NCI-H1930 (cell line): ENCODE measurements at regions not wholly inside any gene's neighbourhood (a gene's known extent, or its start where the extent isn't known, plus 50 kb on each side); places are given as distances from the start of the nearest gene placed in this dataset.

Experiments used
- DNase-seq, 2 experiments: peaks; one replicate each; lab custom pipeline; 2025; lab: John Stamatoyannopoulos, UW

DNA sequence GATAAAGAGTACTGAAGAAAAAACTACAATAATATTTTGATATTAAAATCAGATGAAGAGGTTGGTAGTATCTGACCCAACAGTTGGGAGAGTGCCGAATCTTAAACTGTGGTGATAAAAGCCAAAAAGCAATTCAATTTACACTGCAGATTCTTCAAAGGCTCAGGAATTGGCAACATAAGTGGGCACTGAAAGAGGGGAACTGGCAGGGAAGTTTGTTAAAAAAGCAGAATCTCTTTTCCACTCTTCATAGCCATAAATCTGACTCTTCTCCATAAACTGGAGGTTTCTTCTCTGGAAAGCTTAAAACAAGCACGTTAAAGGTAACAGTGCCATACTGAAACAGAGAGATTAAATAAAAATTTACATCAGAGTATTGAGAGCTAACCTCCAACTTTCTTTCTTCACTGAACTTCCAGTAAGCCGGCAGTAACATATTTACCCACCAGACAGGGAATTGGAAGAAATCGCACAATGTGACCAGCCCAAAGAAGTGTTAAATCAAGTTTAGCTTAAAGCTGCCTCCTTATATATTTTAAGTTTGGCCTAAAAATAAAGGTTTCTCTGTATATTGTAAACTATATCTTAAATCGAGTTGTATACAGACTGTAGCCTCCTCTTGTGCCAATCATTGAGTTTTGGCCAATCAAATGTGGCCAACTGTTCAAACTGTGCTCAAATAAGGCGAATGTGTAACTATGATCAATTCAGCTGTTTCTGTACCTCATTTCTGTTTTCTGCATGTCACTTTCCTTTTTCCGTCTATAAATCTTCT is 358.3 kb downstream of the NXPE2 start:
- no peak for DNase-seq

DNA sequence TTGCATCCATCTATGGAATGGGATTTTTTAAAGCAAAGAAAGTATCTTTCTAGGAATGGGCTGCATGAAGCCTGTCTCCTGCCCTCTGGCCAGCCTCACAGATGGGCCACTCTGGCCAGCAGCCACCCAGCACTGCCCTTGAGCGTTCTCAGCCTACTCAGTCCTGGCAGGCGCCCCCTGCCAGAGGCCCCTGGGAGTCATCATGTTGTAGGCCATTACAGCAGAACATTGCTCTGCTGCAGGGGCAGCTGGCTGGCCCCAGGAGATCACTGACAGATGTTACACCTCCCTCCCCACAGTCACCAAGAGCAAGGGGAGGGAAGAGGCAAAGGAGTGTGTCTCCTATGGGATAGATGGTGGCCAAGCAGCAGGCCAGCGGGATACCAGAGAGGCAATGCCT is 363.7 kb downstream of the NXPE2 start:
- DNase-seq, result no peak

DNA sequence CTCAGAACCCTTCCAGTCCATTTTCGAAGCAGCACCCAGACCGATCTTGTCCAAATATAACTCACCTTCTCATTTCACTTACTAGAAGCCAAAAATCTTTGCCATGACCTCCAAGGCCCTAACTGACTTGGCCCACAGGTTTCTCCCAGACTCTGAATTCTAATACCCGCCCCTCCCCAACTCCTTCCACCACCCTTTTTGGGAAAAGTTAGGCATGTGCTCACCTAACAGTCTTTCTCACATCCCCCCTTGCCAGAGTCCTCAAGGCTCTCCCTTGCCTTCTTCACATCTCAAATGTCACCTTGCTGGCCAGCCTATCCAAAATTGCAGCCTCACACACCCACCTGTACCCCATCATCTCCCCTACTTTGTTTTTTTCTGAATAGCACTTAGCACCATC is 369.3 kb downstream of the NXPE2 start:
- DNase-seq, result no peak

DNA sequence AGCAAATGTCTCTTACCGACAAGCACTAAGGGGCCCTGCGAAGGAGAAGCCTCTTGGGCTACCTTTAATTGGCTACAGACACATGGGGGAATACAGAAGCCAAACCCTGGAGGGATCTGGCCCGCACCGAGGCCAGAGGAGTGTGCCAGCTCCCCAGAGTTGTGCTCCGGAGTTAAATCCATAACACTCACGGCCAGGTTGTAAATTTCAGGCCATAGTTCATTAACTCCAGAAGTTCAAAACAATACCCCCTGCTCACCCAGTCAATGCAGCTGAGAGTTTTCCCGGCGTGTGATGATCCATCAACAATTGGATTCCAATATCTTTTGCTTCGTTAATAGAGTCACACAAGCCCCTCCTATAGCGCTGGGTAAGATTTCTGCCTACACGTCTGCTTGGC is 371.5 kb downstream of the NXPE2 start:
- no peak for DNase-seq

DNA sequence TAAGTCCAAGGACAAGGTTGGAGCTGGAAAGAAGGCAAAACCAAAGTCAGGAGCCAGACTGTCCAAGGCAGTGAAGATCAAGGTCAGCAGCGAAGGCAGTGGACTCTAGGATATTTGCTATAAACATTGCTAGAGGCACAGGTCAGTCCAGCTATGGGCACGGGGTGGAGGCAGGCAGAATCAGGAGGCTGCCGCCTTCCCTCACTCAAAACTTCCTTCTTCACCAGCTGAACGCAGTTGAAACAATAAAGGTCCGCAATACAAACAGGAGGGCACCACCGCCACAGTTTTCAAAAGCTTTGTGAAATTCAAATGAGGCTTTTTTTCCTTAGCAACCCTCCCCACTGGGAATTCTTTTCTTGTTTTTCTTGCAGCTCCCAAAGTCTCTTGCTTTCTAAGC is 372.4 kb downstream of the NXPE2 start:
- no peak for DNase-seq

DNA sequence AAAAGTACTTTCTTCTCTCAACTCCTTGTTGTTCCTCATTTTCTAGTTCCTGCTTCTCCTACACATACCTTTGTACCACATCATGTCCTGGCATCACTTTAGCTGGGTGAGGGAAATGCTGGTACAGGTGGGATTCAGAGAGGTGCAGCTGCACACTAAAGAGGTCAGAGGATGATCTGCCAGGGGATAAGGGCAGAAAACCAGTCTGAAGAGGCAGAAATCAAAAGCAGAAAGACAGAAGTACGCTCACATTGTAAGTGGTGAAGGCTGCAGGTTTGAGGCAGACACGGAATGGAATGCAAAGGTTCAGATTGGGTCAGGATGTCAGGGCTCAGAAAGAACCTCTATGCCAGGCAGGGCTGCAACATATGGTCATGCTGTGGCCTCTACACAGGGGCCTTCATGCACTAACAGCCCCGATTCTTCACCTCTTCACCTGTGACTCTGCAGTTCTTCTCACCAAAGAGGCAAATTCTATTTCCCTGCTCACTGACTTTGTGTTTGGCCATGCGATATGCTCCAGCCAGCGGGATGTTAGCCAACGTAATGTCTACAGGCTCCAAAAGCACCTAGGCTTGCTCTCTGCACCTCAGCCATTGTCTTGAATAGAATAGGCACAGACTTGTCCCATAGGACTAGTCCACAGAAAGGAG is 373.7 kb downstream of the NXPE2 start:
- DNase-seq, result no peak

DNA sequence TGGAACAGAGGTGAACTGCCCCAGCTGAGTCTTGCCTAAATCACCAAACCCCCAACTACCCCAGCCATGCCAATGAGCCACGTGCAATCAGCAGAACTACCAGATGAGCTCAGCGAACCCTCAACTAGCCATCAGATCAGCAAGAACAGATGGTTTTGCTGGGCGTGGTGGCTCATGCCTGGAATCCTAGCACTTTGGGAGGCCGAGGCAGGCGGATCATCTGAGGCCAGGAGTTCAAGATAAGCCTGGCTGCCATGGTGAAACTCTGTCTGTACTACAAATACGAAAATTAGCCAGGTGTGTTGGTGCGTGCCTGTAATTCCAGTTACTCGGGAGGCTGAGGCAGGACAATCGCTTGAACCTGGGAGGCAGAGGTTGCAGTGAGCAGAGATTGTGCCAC is 374.3 kb downstream of the NXPE2 start:
- DNase-seq, result no peak

DNA sequence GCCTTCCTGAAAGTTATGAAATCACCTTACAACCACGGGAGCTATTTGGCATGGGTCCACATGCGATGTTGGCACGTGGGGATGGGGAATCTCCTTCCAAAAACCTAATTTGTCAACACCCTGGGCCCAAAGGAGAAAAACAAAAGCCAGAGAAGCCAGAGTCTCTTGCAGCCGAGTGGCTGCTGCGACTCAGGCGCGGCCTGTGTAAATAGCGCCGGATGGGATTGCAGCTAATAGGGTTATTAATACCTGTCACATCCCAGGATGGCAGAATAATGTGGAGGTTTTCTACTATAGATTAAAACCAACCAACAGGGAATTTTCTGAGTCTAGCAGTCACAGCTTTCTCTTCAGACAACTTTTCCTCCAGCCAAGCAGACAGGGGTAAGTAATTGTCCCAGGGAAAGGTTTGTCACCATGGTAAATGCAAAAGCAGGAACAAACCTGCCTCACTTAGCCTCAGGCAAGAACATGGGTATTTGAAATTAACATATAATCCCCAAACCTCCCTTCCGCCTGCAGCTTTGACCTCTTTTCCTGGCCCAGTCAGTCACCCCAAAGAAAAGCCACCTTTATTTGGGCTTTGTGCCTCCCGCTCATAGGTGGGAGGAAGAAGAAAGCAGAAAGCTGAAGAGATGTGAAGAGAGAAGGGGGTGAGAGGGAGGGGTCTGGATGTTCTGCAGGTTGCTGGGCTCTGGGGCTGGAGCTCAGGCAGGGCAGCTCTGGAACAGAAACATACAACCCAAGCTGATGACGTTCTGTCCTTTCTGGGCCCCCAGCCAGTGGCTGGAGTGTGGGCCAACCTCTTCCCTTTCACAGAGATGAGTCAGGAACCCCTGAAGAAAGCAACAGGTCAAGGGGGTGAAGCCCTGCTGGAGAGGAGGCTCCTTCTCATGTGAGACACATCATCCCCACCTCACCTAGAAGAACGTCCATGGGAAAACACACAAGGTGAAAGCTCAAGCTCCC is 376.5 kb downstream of the NXPE2 start:
- no peak for DNase-seq

DNA sequence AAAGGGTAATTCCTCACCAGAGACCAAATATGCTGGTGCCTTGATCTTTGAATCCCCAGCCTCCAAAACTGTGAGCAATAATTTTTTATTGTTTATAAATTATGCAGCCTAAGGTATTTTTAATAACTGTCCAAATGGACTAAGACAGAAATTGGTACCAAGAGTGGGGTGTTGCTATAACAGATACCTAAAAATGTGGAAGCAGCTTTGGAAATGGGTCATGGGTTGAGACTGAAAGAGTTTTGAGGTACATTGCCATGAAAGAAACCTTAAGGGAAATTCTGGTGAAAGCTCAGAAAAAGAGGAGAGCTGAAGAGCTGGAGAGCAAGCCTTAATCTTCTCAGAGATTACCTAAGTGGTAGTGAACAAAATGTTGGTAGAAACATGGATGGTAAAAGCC is 378.2 kb downstream of the NXPE2 start:
- no peak for DNase-seq

DNA sequence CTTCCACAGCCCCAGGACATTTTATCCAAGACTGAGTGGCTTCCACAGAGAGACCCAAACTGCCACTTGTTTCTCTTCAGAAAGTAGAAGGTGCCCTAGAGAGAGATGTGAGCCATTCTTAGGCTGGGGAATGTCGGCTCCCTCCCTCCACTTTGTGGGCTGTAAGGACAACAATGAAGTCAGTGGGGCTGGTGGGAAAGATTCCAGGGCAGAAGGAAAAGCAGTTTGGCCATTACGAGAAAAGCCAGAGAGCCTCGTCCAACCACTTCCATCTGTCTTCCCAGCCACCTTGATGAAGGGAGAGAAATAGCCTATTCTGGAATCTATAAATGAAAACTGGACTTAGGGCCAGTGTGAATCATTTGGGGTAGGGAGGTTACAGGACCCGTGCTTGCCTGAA is 382.5 kb downstream of the NXPE2 start:
- DNase-seq, result no peak

DNA sequence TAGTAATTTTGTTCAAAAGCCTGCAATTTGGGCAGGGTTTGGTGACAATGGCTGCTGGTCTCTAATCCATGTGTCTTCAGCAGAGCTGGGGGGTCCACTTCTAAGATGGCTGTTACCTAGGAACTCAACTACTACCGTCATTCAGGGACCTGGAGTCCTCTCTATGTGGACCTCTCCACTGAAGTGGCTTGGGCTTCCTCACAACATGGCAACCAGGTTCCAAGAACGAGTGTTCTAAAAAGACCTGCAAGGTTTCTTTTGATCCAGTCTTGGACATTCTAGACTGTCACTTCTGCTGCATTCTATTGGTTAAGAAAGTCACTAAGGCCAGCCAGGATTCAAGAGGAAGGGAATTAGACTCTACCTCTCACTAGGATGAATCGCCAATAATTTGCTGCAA is 387.0 kb downstream of the NXPE2 start:
- no peak for DNase-seq

DNA sequence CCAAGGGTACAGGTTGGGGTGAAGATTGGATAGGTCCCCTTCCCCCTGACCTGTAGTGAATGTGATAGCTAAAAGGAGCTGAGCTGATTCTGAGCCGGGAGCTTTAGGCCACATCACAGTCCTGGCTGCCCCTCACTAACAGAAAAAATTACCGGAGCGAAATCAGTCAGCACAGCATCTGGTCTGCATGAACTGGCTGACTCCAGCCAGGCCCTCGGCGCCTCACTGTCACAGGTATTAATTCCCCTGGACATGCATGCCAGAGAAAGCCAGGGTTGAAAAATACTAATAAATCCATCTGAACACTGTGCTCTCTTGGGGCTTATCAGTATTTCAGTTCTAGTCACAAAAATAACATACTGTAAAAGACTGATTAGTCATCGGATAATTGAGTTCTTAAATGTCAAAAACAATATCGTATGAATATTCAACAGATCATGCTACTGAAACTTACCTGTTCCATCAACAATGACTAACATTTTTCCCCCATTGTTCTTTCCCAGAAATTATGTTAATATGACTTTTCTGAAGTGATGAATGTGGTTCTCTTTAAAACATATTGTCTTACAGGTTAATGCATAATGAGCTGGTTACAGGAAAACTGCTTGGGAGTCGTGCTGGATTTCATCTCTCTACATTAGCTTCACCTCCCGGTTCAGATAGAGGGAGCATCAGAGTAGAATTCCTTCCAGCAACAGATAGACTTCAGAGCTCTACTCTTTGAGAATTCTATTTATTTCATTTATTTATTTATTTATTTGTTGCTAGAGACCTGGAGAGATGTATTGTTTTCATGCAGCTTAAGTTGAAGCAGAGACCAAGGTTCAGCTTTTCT is 387.7 kb downstream of the NXPE2 start:
- no peak for DNase-seq

DNA sequence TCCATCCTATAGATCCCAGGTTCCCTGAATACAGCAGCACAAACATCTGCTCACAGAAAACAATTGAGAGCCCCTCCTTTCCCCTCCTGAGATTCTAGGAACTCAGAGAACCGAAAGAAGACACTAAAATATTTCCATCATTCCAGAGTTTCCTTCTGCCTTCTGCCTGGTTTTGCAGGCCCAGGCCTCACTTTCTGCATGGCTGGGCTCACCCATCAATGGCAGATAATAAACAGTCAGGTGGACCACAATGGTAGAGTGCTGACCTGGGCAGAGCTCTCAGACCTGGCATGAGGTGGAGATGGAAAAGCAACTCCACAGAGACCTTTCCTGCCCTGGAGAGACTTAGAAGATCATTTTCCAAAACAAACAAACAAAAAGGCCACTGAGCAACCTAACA is 389.1 kb downstream of the NXPE2 start:
- no peak for DNase-seq

DNA sequence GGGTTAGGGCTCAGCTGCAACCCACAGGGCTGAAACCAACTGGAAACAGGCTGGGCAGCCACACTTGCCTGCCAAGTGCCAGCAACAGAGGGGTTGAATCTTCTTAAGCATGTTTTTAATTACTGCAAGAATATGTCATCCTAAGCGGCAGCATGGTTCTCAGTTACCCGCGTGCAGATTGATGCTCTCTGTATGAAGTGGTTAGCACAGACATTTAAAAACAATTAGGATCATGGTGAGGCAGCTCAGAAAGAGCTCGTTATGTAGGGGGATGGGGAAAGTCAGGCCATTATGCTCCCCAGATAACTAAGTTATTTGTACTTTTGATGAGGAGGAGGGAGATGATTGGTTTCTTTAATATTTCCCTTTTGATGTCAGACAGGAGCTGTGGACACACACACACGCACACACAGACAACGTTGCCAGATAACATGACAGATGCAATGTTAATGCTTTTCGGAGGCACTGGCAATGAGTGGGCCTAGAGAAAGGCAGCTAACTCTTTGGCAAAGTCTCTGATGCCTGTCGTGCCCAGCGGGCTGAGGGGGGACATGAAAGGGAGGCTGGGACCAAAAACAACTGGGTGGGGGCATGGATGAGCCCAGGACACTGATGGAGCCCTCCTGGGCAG is 389.7 kb downstream of the NXPE2 start:
- no peak for DNase-seq

DNA sequence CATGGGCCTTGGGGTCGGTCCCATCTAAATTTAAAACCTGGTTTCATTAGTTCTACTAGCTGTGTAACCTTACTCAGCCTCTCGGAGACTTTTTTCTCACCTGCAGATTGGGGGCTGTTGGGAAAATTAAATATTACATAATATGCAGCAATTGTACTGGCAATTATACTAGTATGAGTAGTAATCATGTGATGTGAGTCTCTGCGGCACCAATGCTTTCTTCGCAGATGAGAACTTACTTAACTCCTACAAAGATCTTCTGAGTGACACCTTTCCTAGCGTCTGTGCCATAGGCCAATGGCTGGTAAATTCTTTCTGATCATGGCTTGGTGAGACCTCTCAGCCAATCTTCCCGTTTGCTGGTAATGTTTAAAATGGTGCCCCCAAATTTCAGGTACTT is 391.3 kb downstream of the NXPE2 start:
- no peak for DNase-seq

DNA sequence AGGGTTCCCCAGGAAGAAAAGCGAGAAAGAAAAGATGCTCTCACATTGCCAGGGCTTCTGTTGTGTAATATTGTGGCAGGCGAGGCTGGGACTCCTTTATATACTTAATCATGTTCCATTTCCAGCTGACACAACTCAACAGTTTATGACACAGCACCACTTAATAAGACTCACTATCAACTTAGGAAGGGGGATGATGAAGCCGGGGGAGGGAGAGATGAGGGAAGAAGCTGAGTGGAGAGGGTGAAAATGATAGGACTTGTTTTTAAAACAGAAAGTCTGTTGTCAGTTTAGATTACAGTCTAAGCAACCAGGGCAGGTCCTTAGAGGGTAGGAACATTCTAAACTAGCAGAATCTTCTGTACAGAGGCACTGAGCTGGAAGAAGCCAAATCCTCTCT is 397.0 kb downstream of the NXPE2 start:
- DNase-seq, result no peak

DNA sequence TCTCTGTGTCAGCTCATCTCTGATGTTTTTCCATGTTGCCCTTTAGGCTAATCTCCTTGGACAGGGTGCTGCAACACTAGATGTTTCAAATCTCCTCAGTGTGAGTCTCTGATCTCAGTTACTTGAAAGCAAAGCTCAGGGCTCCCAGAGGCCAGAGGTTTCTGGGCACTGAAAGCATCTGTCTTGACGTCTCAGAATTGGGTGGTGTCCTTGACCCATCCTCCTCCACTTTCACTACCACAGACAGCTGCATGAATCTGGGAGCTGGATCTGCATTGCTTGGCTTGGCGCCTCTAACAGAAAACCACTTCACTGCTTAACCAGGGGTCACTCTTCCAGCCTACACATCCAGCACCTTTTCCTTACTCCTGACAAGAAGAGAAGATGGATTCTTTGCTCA is 399.4 kb downstream of the NXPE2 start:
- no peak for DNase-seq

DNA sequence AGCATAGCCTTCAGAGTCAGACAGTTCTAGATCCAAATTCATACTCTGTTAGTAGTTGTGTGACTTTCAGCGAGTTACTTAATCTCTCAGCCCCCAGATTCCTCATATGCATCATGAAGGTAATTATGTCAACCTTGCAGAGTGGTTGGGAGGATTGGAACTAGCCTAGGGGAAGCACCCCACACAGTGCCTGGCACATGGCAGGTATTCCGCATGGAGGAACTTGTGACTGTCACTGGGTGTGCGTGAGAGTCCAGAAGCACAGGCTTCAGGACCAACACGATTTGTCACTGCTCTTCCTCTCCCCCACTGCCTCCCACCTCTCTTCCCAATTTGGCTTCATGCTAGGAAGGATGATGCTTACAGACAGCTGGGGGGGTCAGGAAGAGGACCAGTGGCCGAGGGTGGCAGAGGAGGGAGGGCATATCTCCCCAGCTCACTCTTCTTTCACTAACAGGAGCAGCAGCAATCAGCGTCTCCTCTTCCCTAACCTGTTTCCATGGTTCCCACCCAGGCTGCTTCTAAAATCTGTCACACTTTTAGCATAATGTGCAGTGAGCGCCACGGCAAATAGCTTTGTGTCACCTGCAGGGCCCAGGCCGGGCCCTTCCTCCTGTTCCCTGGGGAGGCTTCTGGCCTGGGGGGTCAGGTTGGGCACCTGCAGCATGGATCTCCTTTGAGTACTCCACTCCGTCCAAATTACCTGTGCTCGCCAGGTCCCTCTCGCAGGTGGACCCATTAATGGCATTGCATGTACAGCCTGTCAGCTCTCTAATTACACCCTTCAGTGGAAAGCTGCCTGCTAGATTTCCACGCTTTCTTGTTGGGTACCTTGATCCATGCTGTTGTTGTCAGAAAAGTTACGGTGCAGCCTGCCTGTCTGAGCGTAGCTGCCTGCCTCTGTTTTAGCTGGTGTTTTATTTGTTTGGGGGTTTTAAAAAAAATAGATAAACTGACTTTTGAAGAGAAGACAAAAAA is 400.4 kb downstream of the NXPE2 start:
- DNase-seq, result no peak

DNA sequence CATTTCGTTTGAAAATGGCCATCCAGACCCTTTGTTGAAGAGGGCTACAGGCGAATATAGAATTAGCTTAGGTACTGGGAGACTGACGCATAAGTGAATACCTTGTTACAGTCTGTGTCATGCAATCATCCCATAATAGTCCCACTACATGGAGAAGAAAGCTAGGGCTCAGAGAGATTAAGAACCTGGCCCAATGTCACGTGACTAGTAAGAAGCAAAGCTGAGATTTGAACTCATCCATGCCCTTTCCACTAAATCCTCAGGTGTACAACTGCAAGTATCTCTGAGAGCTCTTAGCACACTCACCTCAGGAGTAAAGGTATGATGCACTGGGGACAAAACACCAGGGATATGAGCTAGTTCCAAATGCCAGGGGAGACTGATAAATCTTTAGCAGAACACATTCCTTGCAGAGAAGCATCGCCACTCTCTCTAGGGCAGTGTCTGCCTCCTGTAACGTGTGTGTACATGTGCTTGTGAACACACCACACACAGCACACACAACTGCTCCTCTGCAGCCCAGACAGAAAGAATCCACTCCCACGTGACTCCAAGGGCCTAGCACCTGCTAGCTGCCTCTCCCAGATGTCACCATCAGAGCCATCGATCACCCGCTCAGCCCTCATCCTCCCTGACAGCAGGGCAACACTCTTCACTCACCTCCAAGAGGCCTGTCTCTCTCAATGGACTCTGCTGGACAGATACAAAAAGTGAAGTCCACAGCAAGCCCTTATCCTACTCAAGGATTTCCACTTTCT is 402.8 kb downstream of the NXPE2 start:
- no peak for DNase-seq
